H9 (cell line): ENCODE measurements at regions not wholly inside any gene's neighbourhood (a gene's known extent, or its start where the extent isn't known, plus 50 kb on each side); places are given as distances from the start of the nearest gene placed in this dataset.

Source experiments
- DNase-seq: peaks from one replicate; pipeline ENCODE4 v3.0.0-alpha.2; 2017
- H2AFZ ChIP-seq: one replicate; pipeline ENCODE4 v1.6.1; 2013; ENCODE audit warnings: mild to moderate bottlenecking, low read length, control low read depth, moderate library complexity
- H2AK5ac ChIP-seq: 2 replicates; pipeline ENCODE4 v1.6.1; 2013; ENCODE audit warnings: low read length, control low read depth, mixed read lengths; ENCODE audit not compliant: insufficient read length
- H2BK120ac ChIP-seq: one replicate; pipeline ENCODE4 v1.6.1; 2013; ENCODE audit warnings: low read depth, mild to moderate bottlenecking, low read length, control low read depth, inconsistent platforms; ENCODE audit not compliant: poor library complexity, severe bottlenecking
- H2BK12ac ChIP-seq: 2 replicates; pipeline ENCODE4 v1.6.1; 2013; ENCODE audit warnings: low read length, control low read depth, mixed read lengths, low read depth; ENCODE audit not compliant: insufficient read length
- H2BK15ac ChIP-seq: 2 replicates; pipeline ENCODE4 v1.6.1; 2013; ENCODE audit warnings: low read depth, low read length, control low read depth
- H2BK20ac ChIP-seq: one replicate; pipeline ENCODE4 v1.6.1; 2013; ENCODE audit warnings: low read depth, mild to moderate bottlenecking, low read length, control low read depth, inconsistent platforms; ENCODE audit not compliant: poor library complexity, severe bottlenecking
- H2BK5ac ChIP-seq: 2 replicates; pipeline ENCODE4 v1.6.1; 2013; ENCODE audit warnings: low read length, control low read depth, mixed read lengths; ENCODE audit not compliant: insufficient read length
- H3K14ac ChIP-seq: 2 replicates; pipeline ENCODE4 v1.6.1; 2013; ENCODE audit warnings: low read length, control low read depth; ENCODE audit not compliant: insufficient read depth
- H3K18ac ChIP-seq: 2 replicates; pipeline ENCODE4 v1.6.1; 2013; ENCODE audit warnings: low read depth, mild to moderate bottlenecking, mixed read lengths, low read length, control low read depth; ENCODE audit not compliant: insufficient read length
- H3K23ac ChIP-seq: 2 replicates; pipeline ENCODE4 v1.6.1; 2013; ENCODE audit warnings: low read length, control low read depth, mixed read lengths, low read depth; ENCODE audit not compliant: insufficient read length
- H3K23me2 ChIP-seq: 2 replicates; pipeline ENCODE4 v1.6.1; 2013; ENCODE audit warnings: low read depth, mild to moderate bottlenecking, mixed read lengths, low read length, control low read depth; ENCODE audit not compliant: insufficient read length, poor library complexity, severe bottlenecking
- H3K27ac ChIP-seq: 2 replicates; pipeline ENCODE4 v1.5.1; 2013; ENCODE audit warnings: low read length, control low read depth, mixed read lengths, low read depth; ENCODE audit not compliant: insufficient read length
- H3K27me3 ChIP-seq: 2 replicates; pipeline ENCODE4 v1.6.1; 2013; ENCODE audit warnings: low read length, control low read depth, inconsistent platforms; ENCODE audit not compliant: insufficient read depth
- H3K4ac ChIP-seq: 2 replicates; pipeline ENCODE4 v1.6.1; 2013; ENCODE audit warnings: low read depth, mild to moderate bottlenecking, control low read depth, inconsistent platforms, low read length, moderate library complexity
- H3K4me1 ChIP-seq: 2 replicates; pipeline ENCODE4 v1.6.1; 2013; ENCODE audit warnings: low read length, control low read depth, inconsistent platforms; ENCODE audit not compliant: insufficient read depth
- H3K4me2 ChIP-seq: 2 replicates; pipeline ENCODE4 v1.6.1; 2013; ENCODE audit warnings: low read length, control low read depth, mixed read lengths; ENCODE audit not compliant: insufficient read length, insufficient read depth
- H3K56ac ChIP-seq: 2 replicates; pipeline ENCODE4 v1.6.1; 2013; ENCODE audit warnings: low read depth, mild to moderate bottlenecking, mixed read lengths, low read length, control low read depth; ENCODE audit not compliant: insufficient read length
- H3K79me1 ChIP-seq: 2 replicates; pipeline ENCODE4 v1.6.1; 2013; ENCODE audit warnings: low read depth, mild to moderate bottlenecking, moderate library complexity, low read length, control low read depth, inconsistent platforms; ENCODE audit not compliant: insufficient read depth, poor library complexity, severe bottlenecking
- H3K79me2 ChIP-seq: 2 replicates; pipeline ENCODE4 v1.6.1; 2013; ENCODE audit warnings: low read length, control low read depth, inconsistent platforms; ENCODE audit not compliant: insufficient read depth
- H3K9ac ChIP-seq: 2 replicates; pipeline ENCODE4 v1.6.1; 2013; ENCODE audit warnings: low read length, control low read depth, mixed read lengths; ENCODE audit not compliant: insufficient read length; ENCODE audit errors: extremely low read depth
- H3K9me3 ChIP-seq: one replicate; pipeline ENCODE4 v1.6.1; 2013; ENCODE audit warnings: low read depth, low read length, inconsistent platforms; ENCODE audit not compliant: control insufficient read depth
- H3T11ph ChIP-seq: one replicate; pipeline ENCODE4 v1.6.1; 2013; ENCODE audit warnings: mild to moderate bottlenecking, low read length, control low read depth, inconsistent platforms
- H4K20me1 ChIP-seq: one replicate; pipeline ENCODE4 v1.6.1; 2013; ENCODE audit not compliant: control insufficient read depth, insufficient read length, insufficient read depth
- H4K5ac ChIP-seq: 2 replicates; pipeline ENCODE4 v1.6.1; 2013; ENCODE audit warnings: low read depth, mild to moderate bottlenecking, mixed read lengths, low read length, control low read depth; ENCODE audit not compliant: insufficient read length
- H4K8ac ChIP-seq: replicated peaks from 2 replicates; pipeline ENCODE4 v1.6.1; 2013; ENCODE audit warnings: low read length, control low read depth, mixed read lengths, low read depth; ENCODE audit not compliant: insufficient read length
- H4K91ac ChIP-seq: 2 replicates; pipeline ENCODE4 v1.6.1; 2013; ENCODE audit warnings: low read depth, mild to moderate bottlenecking, moderate library complexity, mixed read lengths, low read length, control low read depth; ENCODE audit not compliant: insufficient read length
- H3K27ac Mint-ChIP-seq, 3 experiments: 2 replicates in 2 of 3; 3 replicates in 1 of 3; pipeline ENCODE4 v1.8.0; 2020 to 2021; ENCODE audit warnings: mixed read lengths in 3 of 3, mild to moderate bottlenecking in 1 of 3, moderate library complexity in 1 of 3
- H3K27me3 Mint-ChIP-seq: 2 replicates; pipeline ENCODE4 v1.8.0; 2021; ENCODE audit warnings: low read depth, mild to moderate bottlenecking, moderate library complexity, mixed read lengths
- H3K36me3 Mint-ChIP-seq, 3 experiments: 2 replicates in 2 of 3; 3 replicates in 1 of 3; pipeline ENCODE4 v1.8.0; 2020 to 2021; ENCODE audit warnings: low read depth in 3 of 3, mixed read lengths in 3 of 3; ENCODE audit not compliant: insufficient read depth in 1 of 3
- H3K4me1 Mint-ChIP-seq, 2 experiments: 2 replicates each; pipeline ENCODE4 v1.8.0; 2020; ENCODE audit warnings: mixed read lengths in 2 of 2
- H3K4me3 Mint-ChIP-seq, 2 experiments: 2 replicates in 1 of 2; 3 replicates in 1 of 2; pipeline ENCODE4 v1.8.0; 2020 to 2021; ENCODE audit warnings: mild to moderate bottlenecking in 2 of 2, mixed read lengths in 2 of 2, moderate library complexity in 1 of 2
- H3K9me3 Mint-ChIP-seq, 2 experiments: 2 replicates in 1 of 2; 3 replicates in 1 of 2; pipeline ENCODE4 v1.8.0; 2020; ENCODE audit warnings: mild to moderate bottlenecking in 2 of 2, mixed read lengths in 2 of 2, moderate library complexity in 1 of 2
- CTCF ChIP-seq: fragments of 200-600 bp; sonication (generic); conservative IDR thresholded peaks from 3 replicates; pipeline ENCODE4 v1.8.0; 2021; ENCODE audit warnings: antibody characterized with exemption, mild to moderate bottlenecking
- WGBS: extraction: QIAGEN DNeasy Blood & Tissue Kit; methylation state at CpG from one replicate; pipeline ENCODE4 v1.1.7; 2013; ENCODE audit warnings: missing lambda C conversion rate, low lambda C conversion rate, mixed read lengths; ENCODE audit not compliant: insufficient read length; ENCODE audit errors: extremely low coverage; 5-methylcytosine and 5-hydroxymethylcytosine counted together

DNA sequence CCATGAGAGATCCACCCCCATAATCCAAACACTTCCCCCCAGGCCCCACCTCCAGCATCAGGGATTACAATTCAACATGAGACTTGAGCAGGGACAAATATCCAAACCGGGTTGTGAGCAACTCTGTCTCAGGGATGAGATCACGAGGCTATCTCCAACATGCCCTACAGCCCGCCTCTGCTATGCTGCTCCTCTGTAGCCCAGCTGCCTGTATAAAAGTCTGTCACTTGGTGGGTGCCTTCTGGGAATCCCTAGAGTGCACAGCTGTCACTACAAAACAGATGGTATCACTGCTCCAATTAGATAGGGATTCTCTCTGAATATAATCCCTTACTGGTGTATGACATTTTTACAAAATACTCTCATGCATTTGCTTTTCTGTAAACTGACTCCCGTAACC, 114.9 kb upstream of the NANOS1 start:
- Histone ChIP-seq H2AFZ (no peak overlapping the region), H3K4me2 (no peak overlapping the region), H2BK12ac (no peak overlapping the region), H3K27me3 (no peaks in the 10 kb centered on the region; the same call in 1 of the 2 replicates), H3K4ac (no peak overlapping the region), H2AK5ac (no peak overlapping the region), H4K5ac (no peak overlapping the region), H3K27ac (no peak overlapping the region), H3K23ac (no peak overlapping the region), H3K9me3 (no peaks in the 10 kb centered on the region), H2BK15ac (no peak overlapping the region), H3K14ac (no peak overlapping the region), H3K23me2 (no peaks in the 10 kb centered on the region), H3K79me1 (no peaks in the 10 kb centered on the region), H3K4me1 (no peaks in the 10 kb centered on the region), H2BK5ac (no peak overlapping the region), H2BK120ac (no peak overlapping the region), H3K79me2 (no peaks in the 10 kb centered on the region), H3T11ph (no peak overlapping the region), H3K56ac (no peak overlapping the region), H2BK20ac (no peak overlapping the region), H4K8ac (no peak overlapping the region), H4K20me1 (no peaks in the 10 kb centered on the region), H4K91ac (no peak overlapping the region), H3K18ac (no peak overlapping the region), H3K9ac (no peak overlapping the region)
- no peaks in the 10 kb centered on the region; the same call in 1 of the 2 replicates for H3K27me3 Mint-ChIP-seq
- H3K36me3 Mint-ChIP-seq = no peaks in the 10 kb centered on the region
- WGBS = no CpG with 5 or more reads among the region's 4 CpGs
- H3K27ac Mint-ChIP-seq = no peak overlapping the region; a peak in 1 of 7 replicates
- no peak for DNase-seq
- no peak overlapping the region for H3K4me3 Mint-ChIP-seq
- H3K4me1 Mint-ChIP-seq = peaks cover 3 to 9% of the 10 kb centered on the region in 2 experiments; a peak in 3 of 4 replicates
- TF ChIP-seq CTCF = no peak
- H3K9me3 Mint-ChIP-seq = no peaks in the 10 kb centered on the region
